NCI-H2227 (cell line): ENCODE measurements at regions not wholly inside any gene's neighbourhood (a gene's known extent, or its start where the extent isn't known, plus 50 kb on each side); places are given as distances from the start of the nearest gene placed in this dataset.

Source experiments
- DNase-seq: peaks from one replicate; lab custom pipeline; 2025; ENCODE audit not compliant: unreplicated experiment; lab: John Stamatoyannopoulos, UW

- DNase-seq, result no peak
Observed at GRCh38 chr22:48960980-48961660, 866.6 kb downstream of the BRD1 start.

GRCh38 chr22:48960576-48960975 lies 867.1 kb downstream of the BRD1 start:
- DNase-seq, result no peak

GRCh38 chr22:48959496-48959895 lies 868.2 kb downstream of the BRD1 start:
- no peak for DNase-seq

GRCh38 chr22:48957987-48958321 lies 869.7 kb downstream of the BRD1 start:
- no peak for DNase-seq

GRCh38 chr22:48957311-48957986 lies 870.2 kb downstream of the BRD1 start:
- no peak for DNase-seq

- DNase-seq, result no peak
Observed at GRCh38 chr22:48955351-48956311, 872.0 kb downstream of the BRD1 start.

- no peak for DNase-seq
Observed at GRCh38 chr22:48954781-48955311, 872.8 kb downstream of the BRD1 start.

GRCh38 chr22:48953830-48954229 lies 873.8 kb downstream of the BRD1 start:
- no peak for DNase-seq

GRCh38 chr22:48953103-48953720 lies 874.5 kb downstream of the BRD1 start:
- no peak for DNase-seq

GRCh38 chr22:48952256-48953102 lies 875.2 kb downstream of the BRD1 start:
- no peak for DNase-seq

- no peak for DNase-seq
Observed at GRCh38 chr22:48951836-48952235, 875.8 kb downstream of the BRD1 start.

- DNase-seq, result no peak
Observed at GRCh38 chr22:48950151-48950915, 877.3 kb downstream of the BRD1 start.

GRCh38 chr22:48949375-48950149 lies 878.1 kb downstream of the BRD1 start:
- DNase-seq, result no peak

GRCh38 chr22:48948575-48949170 lies 879.0 kb downstream of the BRD1 start:
- DNase-seq, result no peak

- DNase-seq, result no peak
Observed at GRCh38 chr22:48947636-48948035, 880.0 kb downstream of the BRD1 start.

- DNase-seq, result no peak
Observed at GRCh38 chr22:48945621-48946458, 881.8 kb downstream of the BRD1 start.
